H1 (cell line): ENCODE measurements at regions not wholly inside any gene's neighbourhood (a gene's known extent, or its start where the extent isn't known, plus 50 kb on each side); places are given as distances from the start of the nearest gene placed in this dataset.

Experiments
- BACH1 ChIP-seq: IDR thresholded peaks from 2 replicates; pipeline ENCODE4 v1.6.1; 2012; ENCODE audit warnings: low read length, improper control_type of control experiment
- HDAC6 ChIP-seq: IDR thresholded peaks from one replicate; pipeline ENCODE4 v1.7.1; 2012; ENCODE audit warnings: low read depth, mild to moderate bottlenecking, inconsistent platforms, low read length, moderate library complexity
- PHF8 ChIP-seq: fragments of 200-600 bp; sonication (generic); conservative IDR thresholded peaks from 2 replicates; pipeline ENCODE4 v1.7.1; 2012; ENCODE audit warnings: low read depth, mild to moderate bottlenecking, inconsistent platforms, low read length, moderate library complexity
- POU5F1 ChIP-seq: IDR thresholded peaks from 2 replicates; pipeline ENCODE4 v1.6.1; 2011; ENCODE audit warnings: low read depth, mild to moderate bottlenecking, low read length, moderate library complexity
- SP2 ChIP-seq: IDR thresholded peaks from 2 replicates; pipeline ENCODE4 v1.6.1; 2012; ENCODE audit warnings: mild to moderate bottlenecking, low read length, inconsistent platforms
- SUZ12 ChIP-seq: fragments of 200-600 bp; sonication (generic); IDR thresholded peaks from 2 replicates; pipeline ENCODE4 v1.6.1; 2012; ENCODE audit warnings: mild to moderate bottlenecking, inconsistent platforms, low read length, moderate library complexity, mixed read lengths

DNA sequence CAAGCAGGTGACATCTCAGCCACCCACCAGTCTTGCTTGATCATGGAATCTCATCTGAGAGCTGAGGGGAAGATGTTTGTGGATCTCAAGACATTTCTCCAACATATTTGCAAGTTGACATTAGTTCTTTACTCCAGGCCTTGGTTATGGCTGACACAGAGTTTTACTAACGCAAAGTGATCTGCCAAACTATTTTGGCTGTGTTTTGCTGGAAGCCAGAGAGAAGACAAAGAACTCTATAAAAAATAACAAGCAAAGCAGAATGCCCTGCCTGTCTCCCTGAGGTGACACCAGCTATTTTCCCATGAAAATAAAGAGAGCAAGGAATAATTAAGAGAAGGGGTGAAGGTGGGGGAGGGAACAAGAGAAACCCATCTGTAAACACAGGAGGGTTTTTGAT is 286.4 kb downstream of the WDR11 start (continued):
- no peak for TF ChIP-seq PHF8
- TF ChIP-seq POU5F1: no peak
- TF ChIP-seq HDAC6: no peak
- TF ChIP-seq SP2: no peak
- no peak for TF ChIP-seq BACH1
- no peak for TF ChIP-seq SUZ12
